SK-N-SH treated with all-trans-retinoic acid at 6 μM for 48 hours (cell line): ENCODE measurements at regions not wholly inside any gene's neighbourhood (a gene's known extent, or its start where the extent isn't known, plus 50 kb on each side); places are given as distances from the start of the nearest gene placed in this dataset.

Experiments
- ATAC-seq: fragments of 200-7000 bp; cut with Tn5 transposase; 3 replicates; pipeline ENCODE4 v1.9.1; 2020; ENCODE audit warnings: mild to moderate bottlenecking, moderate library complexity
- ARNTL ChIP-seq: fragments of 450-650 bp; formaldehyde crosslinking; IDR thresholded peaks from 2 replicates; pipeline ENCODE4 v1.5.0; 2020; ENCODE audit warnings: low read depth, mild to moderate bottlenecking, moderate library complexity, borderline replicate concordance
- BACH2 ChIP-seq: fragments of 250-450 bp; sonication (Bioruptor Pico); IDR thresholded peaks from 2 replicates; pipeline ENCODE4 v1.9.0; 2021; ENCODE audit warnings: mild to moderate bottlenecking, borderline replicate concordance
- CREB5 ChIP-seq: fragments of 250-450 bp; sonication (Bioruptor Pico); IDR thresholded peaks from 2 replicates; pipeline ENCODE4 v1.5.1; 2020; ENCODE audit warnings: low read depth, mild to moderate bottlenecking, moderate library complexity
- CSDC2 ChIP-seq: fragments of 250-450 bp; sonication (Bioruptor Pico); IDR thresholded peaks from 2 replicates; pipeline ENCODE4 v1.5.0; 2020; ENCODE audit warnings: mild to moderate bottlenecking, moderate library complexity
- CSRNP3 ChIP-seq: fragments of 250-450 bp; sonication (Bioruptor Pico); IDR thresholded peaks from 2 replicates; pipeline ENCODE4 v1.5.1; 2021; ENCODE audit warnings: mild to moderate bottlenecking, moderate library complexity
- ESRRG ChIP-seq: fragments of 250-450 bp; sonication (Bioruptor Pico); IDR thresholded peaks from 2 replicates; pipeline ENCODE4 v1.6.1; 2021; ENCODE audit warnings: mild to moderate bottlenecking
- GLIS3 ChIP-seq: fragments of 250-450 bp; sonication (Bioruptor Pico); IDR thresholded peaks from 2 replicates; pipeline ENCODE4 v1.5.0; 2020; ENCODE audit warnings: mild to moderate bottlenecking, moderate library complexity
- ISL1 ChIP-seq: fragments of 250-450 bp; sonication (Bioruptor Pico); IDR thresholded peaks from 2 replicates; pipeline ENCODE4 v2.1.2; 2022; ENCODE audit warnings: mild to moderate bottlenecking, moderate library complexity
- OSR1 ChIP-seq: fragments of 250-450 bp; sonication (Bioruptor Pico); IDR thresholded peaks from 2 replicates; pipeline ENCODE4 v1.8.0; 2022; ENCODE audit warnings: moderate library complexity, mild to moderate bottlenecking, inconsistent platforms
- PATZ1 ChIP-seq: fragments of 250-450 bp; sonication (Bioruptor Pico); IDR thresholded peaks from 2 replicates; pipeline ENCODE4 v1.8.0; 2020; ENCODE audit warnings: mild to moderate bottlenecking, moderate library complexity, borderline replicate concordance
- POU6F1 ChIP-seq: fragments of 250-450 bp; sonication (Bioruptor Pico); IDR thresholded peaks from 2 replicates; pipeline ENCODE4 v1.8.0; 2021; ENCODE audit warnings: low read depth, mild to moderate bottlenecking, moderate library complexity, borderline replicate concordance
- PPARA ChIP-seq: fragments of 250-450 bp; sonication (Bioruptor Pico); IDR thresholded peaks from 2 replicates; pipeline ENCODE4 v1.5.0; 2020; ENCODE audit warnings: mild to moderate bottlenecking, borderline replicate concordance
- RARB ChIP-seq: fragments of 250-450 bp; sonication (Bioruptor Pico); IDR thresholded peaks from 2 replicates; pipeline ENCODE4 v1.8.0; 2021; ENCODE audit warnings: mild to moderate bottlenecking, moderate library complexity
- SNAI2 ChIP-seq: fragments of 250-450 bp; sonication (Bioruptor Pico); IDR thresholded peaks from 2 replicates; pipeline ENCODE4 v1.5.0; 2020; ENCODE audit warnings: mild to moderate bottlenecking, moderate library complexity
- TCF4 ChIP-seq: fragments of 250-450 bp; sonication (Bioruptor Pico); IDR thresholded peaks from 2 replicates; pipeline ENCODE4 v1.8.0; 2021; ENCODE audit warnings: mild to moderate bottlenecking, moderate library complexity, borderline replicate concordance
- TOX ChIP-seq: fragments of 250-450 bp; sonication (Bioruptor Pico); IDR thresholded peaks from 2 replicates; pipeline ENCODE4 v1.8.0; 2021; ENCODE audit warnings: mild to moderate bottlenecking, moderate library complexity, borderline replicate concordance
- TSHZ2 ChIP-seq: fragments of 250-450 bp; sonication (Bioruptor Pico); IDR thresholded peaks from 2 replicates; pipeline ENCODE4 v1.5.0; 2020; ENCODE audit warnings: mild to moderate bottlenecking, moderate library complexity
- ZC3H10 ChIP-seq: fragments of 250-450 bp; sonication (Bioruptor Pico); IDR thresholded peaks from 2 replicates; pipeline ENCODE4 v1.5.1; 2021; ENCODE audit warnings: mild to moderate bottlenecking, moderate library complexity
- ZFP3 ChIP-seq: fragments of 250-450 bp; sonication (Bioruptor Pico); IDR thresholded peaks from 2 replicates; pipeline ENCODE4 v1.5.0; 2020; ENCODE audit warnings: mild to moderate bottlenecking, moderate library complexity
- ZFP30 ChIP-seq: fragments of 450-650 bp; formaldehyde crosslinking; IDR thresholded peaks from 2 replicates; pipeline ENCODE4 v1.5.0; 2022; ENCODE audit warnings: mild to moderate bottlenecking, moderate library complexity
- ZNF565 ChIP-seq: fragments of 450-650 bp; formaldehyde crosslinking; conservative IDR thresholded peaks from 2 replicates; pipeline ENCODE4 v1.5.0; 2020; ENCODE audit warnings: low read depth, mild to moderate bottlenecking, moderate library complexity
- ZNF70 ChIP-seq: fragments of 450-650 bp; formaldehyde crosslinking; IDR thresholded peaks from 2 replicates; pipeline ENCODE4 v1.5.0; 2020; ENCODE audit warnings: mild to moderate bottlenecking, moderate library complexity
- ZNF8 ChIP-seq: fragments of 450-650 bp; formaldehyde crosslinking; IDR thresholded peaks from 2 replicates; pipeline ENCODE4 v1.5.0; 2020; ENCODE audit warnings: mild to moderate bottlenecking, moderate library complexity

- no peak for ATAC-seq
- TF ChIP-seq TSHZ2: no peak
- TF ChIP-seq PPARA (CRISPR knock-in tag): no peak
- TF ChIP-seq TCF4 (CRISPR knock-in tag): no peak
- TF ChIP-seq POU6F1 (CRISPR knock-in tag): no peak
- TF ChIP-seq ZC3H10 (CRISPR knock-in tag): no peak
- TF ChIP-seq CREB5 (CRISPR knock-in tag): no peak
- no peak for TF ChIP-seq ZNF565 (CRISPR knock-in tag)
- TF ChIP-seq TOX: no peak
- TF ChIP-seq ZFP30 (CRISPR knock-in tag): no peak
- TF ChIP-seq BACH2 (CRISPR knock-in tag): no peak
- TF ChIP-seq ARNTL: no peak
- TF ChIP-seq ESRRG (CRISPR knock-in tag): no peak
- TF ChIP-seq OSR1 (CRISPR knock-in tag): no peak
- TF ChIP-seq ZFP3 (CRISPR knock-in tag): no peak
- TF ChIP-seq ISL1 (CRISPR knock-in tag): no peak
- TF ChIP-seq PATZ1: no peak
- TF ChIP-seq CSRNP3 (CRISPR knock-in tag): no peak
- TF ChIP-seq SNAI2: no peak
- TF ChIP-seq GLIS3: no peak
- no peak for TF ChIP-seq RARB (CRISPR knock-in tag)
Observed at GRCh38 chr6:12484519-12484918, 194.4 kb downstream of the EDN1 start.

- TF ChIP-seq ZC3H10 (CRISPR knock-in tag) (no peak), ESRRG (CRISPR knock-in tag) (no peak), ZNF8 (no peak), PATZ1 (no peak), PPARA (CRISPR knock-in tag) (no peak), RARB (CRISPR knock-in tag) (no peak), CSRNP3 (CRISPR knock-in tag) (no peak), ZFP30 (CRISPR knock-in tag) (no peak), ZNF565 (CRISPR knock-in tag) (no peak), TOX (no peak), POU6F1 (CRISPR knock-in tag) (no peak), CREB5 (CRISPR knock-in tag) (no peak), ISL1 (CRISPR knock-in tag) (no peak), ZNF70 (no peak), CSDC2 (CRISPR knock-in tag) (no peak), ZFP3 (CRISPR knock-in tag) (no peak), TCF4 (CRISPR knock-in tag) (no peak), SNAI2 (no peak), OSR1 (CRISPR knock-in tag) (no peak), ARNTL (no peak)
Observed at GRCh38 chr6:12485226-12485764, 195.1 kb downstream of the EDN1 start.

More at GRCh38 chr6:12485226-12485764, 195.1 kb downstream of the EDN1 start:
- ATAC-seq: no peak
